ENCODE measurements at regions not wholly inside any gene's neighbourhood (a gene's known extent, or its start where the extent isn't known, plus 50 kb on each side); places are given as distances from the start of the nearest gene placed in this dataset.
"Not testable (repeated sequence)": the region's sequence is repeated elsewhere in the genome, so short reads cannot be mapped to it uniquely, and the experiment has no call there.

DNA sequence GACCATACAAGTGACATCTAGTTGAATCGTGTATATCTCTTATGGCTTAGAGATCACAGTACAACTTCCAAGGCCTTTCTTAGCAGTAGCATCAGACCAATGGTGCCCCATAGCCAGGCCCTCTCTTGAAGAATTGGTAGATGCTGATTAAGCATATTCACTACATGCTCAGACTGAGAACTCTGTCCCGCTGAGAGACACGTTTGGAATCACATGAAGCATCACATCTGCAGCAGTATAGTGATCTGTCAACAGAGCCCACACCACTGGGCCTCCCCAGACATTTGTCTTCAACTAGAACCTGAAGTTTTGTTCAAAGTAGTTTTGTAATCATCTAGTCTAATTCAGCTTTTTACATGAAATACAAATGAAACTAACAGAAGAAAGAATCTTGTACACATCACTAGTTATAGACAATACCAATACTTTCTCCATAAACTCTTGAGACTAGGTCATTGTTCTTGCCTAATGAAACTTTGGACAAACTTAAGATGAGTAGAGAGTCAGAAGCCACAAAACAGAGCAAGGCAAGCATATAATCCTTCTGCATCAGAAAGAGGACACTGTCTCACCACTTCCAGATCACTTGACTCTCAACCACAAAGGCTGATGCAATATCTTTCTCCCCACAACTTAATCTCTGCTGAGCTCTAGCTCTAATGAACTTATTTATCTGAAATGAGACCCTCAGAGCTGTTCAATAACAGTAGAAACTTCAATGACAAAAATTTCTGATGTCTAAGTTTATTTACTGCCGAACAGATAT, 182.7 kb downstream of the TBX18 start:
- no peak for DNase-seq (ENCODE audit: low spot score)

DNA sequence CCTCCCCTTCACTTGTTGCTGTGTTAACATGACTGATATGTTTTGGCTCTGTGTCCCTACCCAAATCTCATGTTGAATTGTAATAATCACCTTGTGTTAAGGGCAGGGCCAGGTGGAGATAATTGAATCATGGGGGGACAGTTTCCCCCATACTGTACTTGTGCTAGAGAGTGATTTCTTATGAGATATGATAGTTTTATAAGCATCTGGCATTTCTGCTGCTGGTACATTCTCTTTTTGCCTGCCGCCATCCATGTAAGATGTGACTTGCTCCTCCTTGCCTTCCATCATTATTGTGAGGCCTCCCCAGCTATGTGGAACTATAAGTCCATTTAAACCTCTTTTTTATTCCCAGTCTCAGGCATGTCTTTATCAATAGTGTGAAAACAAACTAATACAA, 185.0 kb downstream of the TBX18 start:
- no peak for DNase-seq (ENCODE audit: low spot score)

GRCh38 chr6:84576029-84576428, 188.4 kb downstream of the TBX18 start:
- DNase-seq (ENCODE audit: low spot score), result no peak

- no peak for DNase-seq (ENCODE audit: low spot score)
Observed at GRCh38 chr6:84575264-84575663, 189.1 kb downstream of the TBX18 start.

DNA sequence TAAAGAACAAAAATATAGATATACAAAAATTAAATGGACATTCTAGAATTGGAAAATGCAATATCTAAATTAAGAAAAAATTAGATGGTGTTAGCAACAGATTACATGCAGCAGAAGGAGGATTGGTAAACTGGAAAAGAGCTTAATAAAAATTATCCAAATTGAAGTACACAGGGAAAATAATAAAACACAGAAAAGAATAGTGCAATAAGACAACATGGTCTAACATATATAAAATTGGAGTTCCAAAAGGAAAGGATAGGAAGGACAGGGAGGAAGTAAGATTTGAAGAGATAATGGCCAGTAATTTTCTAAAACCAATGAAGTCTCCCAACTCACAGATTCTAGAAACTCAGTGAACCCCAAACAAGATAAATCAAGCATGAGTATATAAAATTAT, 194.5 kb downstream of the TBX18 start:
- DNase-seq (ENCODE audit: low spot score), result no peak

- DNase-seq (ENCODE audit: low spot score), result no peak
Observed at GRCh38 chr6:84568971-84569370, 195.4 kb downstream of the TBX18 start.

- DNase-seq (ENCODE audit: low spot score), result not testable (repeated sequence)
Observed at GRCh38 chr6:84565718-84566117, 198.7 kb downstream of the TBX18 start.

DNA sequence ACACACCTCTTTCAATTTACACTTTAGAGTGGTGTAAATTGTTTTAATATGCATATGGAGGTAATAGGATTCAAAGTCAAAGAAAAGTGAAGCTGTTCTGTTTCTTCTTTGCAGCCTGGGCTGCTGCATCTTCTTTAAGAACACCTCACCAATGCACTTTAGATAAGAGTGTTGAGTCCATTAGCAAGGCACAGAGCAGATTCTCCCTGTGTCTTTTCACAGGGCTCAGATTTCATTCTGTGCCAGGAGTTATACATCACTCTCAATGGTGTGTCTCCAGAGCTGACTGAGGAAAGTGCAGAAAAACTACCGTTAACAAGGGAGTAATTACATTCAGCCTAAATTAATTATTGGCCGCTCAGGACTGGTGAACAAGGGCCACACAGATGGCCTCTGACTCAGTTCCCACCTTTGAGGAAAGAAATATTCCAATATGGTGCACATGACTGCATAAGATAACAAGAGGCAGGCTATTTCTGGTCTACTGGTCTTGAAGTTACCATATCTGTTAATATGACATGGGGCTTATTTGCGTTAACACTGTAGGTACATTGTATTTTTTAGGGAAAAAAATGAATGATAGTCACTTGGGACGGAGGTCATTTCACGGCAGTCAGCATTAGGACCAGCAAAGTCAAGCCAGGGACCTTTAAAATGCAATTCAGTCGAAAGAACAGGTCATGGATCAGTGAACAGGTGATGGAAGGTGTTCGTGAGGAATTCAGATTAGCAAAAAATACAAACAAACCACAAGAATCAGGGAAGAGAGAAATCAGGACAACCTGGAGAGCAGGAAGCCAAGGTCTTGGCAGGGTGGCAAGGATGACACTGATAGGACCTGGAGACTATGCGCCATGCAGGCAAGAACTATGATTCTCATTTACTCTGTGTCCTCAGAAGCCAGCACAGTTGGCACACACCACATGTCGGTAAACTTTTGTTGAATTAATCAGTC, 203.7 kb downstream of the TBX18 start:
- DNase-seq (ENCODE audit: low spot score), result no peak

DNA sequence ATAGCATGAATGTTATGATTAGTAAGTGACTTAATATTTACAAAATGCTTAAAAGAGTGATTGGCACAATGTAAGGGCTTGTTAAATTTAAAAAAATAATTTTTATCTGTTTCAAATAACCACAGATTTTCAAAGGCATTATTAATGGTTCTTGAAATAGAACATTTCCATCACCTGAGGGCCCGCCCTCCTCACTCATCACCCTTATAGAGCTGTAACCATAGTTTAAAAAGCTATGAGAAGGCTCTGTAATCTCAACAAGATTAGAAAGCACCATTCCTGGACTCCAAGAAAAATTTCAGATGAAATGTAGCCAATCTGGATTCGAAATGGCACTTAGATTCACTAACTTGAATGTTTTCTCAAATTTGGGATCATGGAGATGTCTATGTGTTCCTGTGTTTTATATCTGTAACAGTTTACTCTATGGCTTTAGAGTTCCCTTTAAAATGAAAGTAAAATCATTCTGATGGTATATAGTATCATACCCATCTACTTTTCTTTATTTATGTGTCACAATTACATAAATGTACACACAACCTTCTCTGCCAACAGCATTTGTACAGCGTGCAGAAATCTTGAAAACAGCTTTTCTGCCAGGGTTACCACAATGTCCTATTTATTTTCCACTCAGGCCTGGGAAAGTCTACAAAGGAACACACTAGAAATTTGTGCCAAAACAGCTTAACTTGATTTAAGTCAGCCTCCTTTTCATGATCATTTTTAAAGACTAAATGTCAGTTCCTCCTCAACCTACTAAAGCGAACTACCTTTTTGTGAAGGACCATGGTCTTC, 207.7 kb downstream of the TBX18 start:
- DNase-seq (ENCODE audit: low spot score), result no peak

DNA sequence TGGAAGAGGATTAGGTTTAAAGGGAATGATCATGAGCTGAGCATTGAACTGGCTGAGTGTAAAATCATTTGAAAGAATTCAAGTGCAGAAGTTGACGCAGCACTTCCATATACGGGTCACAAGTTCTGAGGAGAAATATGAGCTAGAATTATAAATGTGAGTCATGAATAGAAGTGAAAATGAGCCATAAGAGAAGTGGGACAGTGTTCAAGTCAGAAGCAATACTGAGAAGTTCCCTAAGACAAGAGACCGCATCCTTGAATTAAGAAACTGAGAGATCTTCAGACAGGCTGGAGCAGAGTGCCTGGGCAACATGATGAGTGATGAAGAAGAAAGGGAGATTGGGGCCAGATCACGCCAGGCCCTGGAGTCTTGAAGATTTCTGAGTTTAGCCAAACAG, 209.7 kb downstream of the TBX18 start:
- DNase-seq (ENCODE audit: low spot score), result no peak

DNA sequence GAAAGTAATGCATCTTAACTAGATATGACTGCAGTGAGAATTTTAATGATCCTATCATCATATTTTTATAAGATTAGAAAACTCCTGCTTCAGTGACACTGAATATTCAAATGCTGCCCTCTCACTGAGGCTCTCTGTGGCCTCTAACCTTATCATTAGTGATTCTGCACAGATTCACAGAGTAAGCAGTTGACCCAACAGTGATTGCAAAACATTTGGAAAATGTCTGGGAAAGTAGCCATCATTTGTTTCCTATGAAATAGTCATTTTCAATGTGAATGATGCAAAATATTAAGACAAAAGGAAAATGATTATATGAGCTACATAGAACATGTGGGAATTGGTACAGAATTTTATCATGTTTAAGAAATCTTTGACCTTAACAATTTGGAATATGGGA, 210.3 kb downstream of the TBX18 start:
- no peak for DNase-seq (ENCODE audit: low spot score)

- DNase-seq (ENCODE audit: low spot score), result no peak
Observed at GRCh38 chr6:84553527-84553926, 210.9 kb downstream of the TBX18 start.

- no peak for DNase-seq (ENCODE audit: low spot score)
Observed at GRCh38 chr6:84551797-84552196, 212.6 kb downstream of the TBX18 start.

- no peak for DNase-seq (ENCODE audit: low spot score)
Observed at GRCh38 chr6:84549917-84550316, 214.5 kb downstream of the TBX18 start.

DNA sequence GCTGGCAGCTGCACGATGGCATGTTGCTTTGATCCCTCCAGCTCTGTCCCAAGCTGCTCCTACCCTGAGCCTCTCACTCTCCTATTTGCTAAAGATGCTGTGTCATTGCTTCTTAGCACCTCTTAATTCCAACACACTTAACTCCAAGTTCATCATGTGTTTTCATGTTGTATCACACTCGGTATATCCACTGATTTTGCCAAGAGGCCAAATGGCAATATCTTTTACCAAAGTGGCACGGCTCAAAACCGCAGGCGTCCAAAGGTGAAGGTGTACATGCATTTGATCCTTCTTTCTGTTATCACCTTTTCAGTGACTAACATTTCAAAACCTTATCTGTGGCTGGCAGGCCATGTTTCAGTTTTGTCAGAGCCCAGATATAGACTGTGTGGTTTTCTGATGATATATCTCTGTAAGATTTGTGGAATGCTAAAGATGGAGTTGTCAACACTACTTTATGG, 217.0 kb downstream of the TBX18 start:
- no peak for DNase-seq (ENCODE audit: low spot score)

GRCh38 chr6:84546427-84546914, 217.9 kb downstream of the TBX18 start:
- DNase-seq (ENCODE audit: low spot score), result no peak

DNA sequence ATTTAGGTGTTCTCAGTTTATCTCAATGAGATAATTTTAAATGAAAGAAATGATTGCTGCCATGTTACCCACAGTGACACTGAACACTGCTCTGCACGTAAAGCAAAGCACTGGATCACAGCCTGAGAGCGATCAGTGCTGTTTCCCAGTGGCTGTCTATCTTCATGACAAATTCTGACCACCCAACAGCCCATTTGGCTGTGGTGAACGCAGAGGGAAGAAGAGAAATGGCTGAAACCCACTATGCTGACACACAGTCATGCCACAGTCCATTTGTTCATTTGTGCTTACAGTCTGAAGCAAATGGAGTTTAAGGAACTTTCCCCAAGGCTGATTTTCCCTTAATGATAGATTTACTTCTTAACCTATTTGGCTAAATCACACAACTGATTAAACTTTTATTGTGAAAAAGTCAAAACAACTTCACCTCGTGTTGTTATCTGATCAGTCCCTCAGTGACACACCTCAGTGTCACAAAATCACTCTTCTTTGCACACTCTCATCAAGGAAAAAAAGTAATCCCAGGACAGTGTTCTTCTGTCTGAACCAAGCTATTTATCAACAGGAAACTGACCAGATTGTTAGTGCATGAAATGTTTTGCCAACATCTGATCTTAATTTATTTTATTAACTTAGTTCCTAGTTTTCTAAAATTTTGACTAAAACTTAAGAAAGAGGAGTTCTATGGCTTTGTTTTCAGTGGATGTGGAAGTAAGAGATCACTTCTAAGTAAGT, 225.1 kb downstream of the TBX18 start:
- DNase-seq (ENCODE audit: low spot score), result no peak

DNA sequence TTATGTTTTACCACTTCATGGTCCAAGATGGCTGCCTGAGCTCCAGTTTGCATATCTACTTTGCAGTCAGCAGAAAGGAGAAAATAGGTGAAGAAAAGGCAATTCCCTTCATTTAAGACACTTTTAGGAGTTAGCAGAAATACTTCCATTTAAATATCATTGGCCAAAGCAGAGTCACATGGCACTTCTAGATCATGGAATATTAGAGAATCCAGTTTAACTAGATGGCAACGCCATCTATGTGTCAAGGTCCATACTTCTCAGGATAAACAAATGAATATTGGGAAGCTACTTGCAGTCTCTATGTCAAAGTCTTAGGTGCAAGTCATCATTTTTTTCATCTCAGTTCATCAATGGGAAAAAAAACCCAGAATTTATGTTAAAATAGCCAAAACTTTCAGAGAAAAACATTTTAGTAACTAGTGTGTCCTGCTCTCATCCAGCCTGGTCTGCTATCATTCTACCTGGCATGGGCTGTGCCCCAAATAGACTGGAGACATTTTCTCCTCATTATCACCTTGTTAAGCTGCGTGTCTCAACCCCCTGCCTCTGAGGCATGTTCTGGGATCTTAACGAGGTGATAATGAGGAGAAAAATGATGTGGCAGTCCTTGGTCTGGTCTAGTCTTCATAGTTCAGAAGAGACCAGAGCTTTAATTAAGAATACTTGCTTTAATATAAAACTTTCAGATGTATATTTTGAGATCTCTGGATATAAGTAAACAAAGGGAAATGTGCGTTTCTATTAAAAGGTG, 227.3 kb downstream of the TBX18 start:
- no peak for DNase-seq (ENCODE audit: low spot score)

DNA sequence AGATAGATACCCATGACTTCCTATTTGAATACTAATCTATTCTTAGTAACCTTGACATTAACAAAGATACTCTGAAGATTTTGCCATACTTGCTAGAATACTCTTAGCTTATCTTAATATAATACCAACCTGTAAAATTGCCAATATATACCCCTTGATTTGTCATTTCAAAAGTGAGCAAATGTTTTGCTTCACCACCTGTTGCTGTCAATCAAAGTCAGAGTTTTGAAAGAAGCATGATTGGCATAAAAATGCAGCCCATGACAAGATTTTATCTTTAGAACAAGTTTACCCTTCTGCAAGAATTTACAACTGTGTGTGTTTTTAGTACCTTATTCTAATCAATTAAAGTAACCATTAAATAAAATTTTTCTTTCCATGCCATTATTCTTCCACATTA, 236.2 kb downstream of the TBX18 start:
- DNase-seq (ENCODE audit: low spot score), result no peak

GRCh38 chr6:84526631-84527030, 237.8 kb downstream of the TBX18 start:
- DNase-seq (ENCODE audit: low spot score), result no peak
